Activated T-helper 1 cell treated with anti-CD3 and anti-CD28 coated beads, Interleukin-12 subunit alpha, Interleukin-12 subunit beta, Interleukin-2, Interleukin-4 antibody, amounts not matched to agents 30 ng/mL and 10 ng/mL and 1 ng/mL, durations not matched to agents 14 hours and 24 hours and 36 hours (primary cell): ENCODE measurements at regions not wholly inside any gene's neighbourhood (a gene's known extent, or its start where the extent isn't known, plus 50 kb on each side); places are given as distances from the start of the nearest gene placed in this dataset.
"Not testable (repeated sequence)": the region's sequence is repeated elsewhere in the genome, so short reads cannot be mapped to it uniquely, and the experiment has no call there.

Experiments
- DNase-seq: peaks from one replicate; pipeline ENCODE4 v3.0.0; 2021; ENCODE audit warnings: low spot score
- H3K27ac Mint-ChIP-seq: one replicate; pipeline ENCODE4 v1.8.0; 2021; ENCODE audit warnings: mild to moderate bottlenecking, mixed read lengths
- H3K27me3 Mint-ChIP-seq: one replicate; pipeline ENCODE4 v1.8.0; 2022; ENCODE audit warnings: mild to moderate bottlenecking, moderate library complexity, mixed read lengths; ENCODE audit not compliant: insufficient read depth
- H3K36me3 Mint-ChIP-seq: one replicate; pipeline ENCODE4 v1.8.0; 2021; ENCODE audit warnings: low read depth, mixed read lengths
- H3K4me1 Mint-ChIP-seq: one replicate; pipeline ENCODE4 v1.8.0; 2021; ENCODE audit warnings: low read depth, mixed read lengths
- H3K4me3 Mint-ChIP-seq: one replicate; pipeline ENCODE4 v1.8.0; 2021; ENCODE audit warnings: mild to moderate bottlenecking, moderate library complexity, mixed read lengths
- H3K9me3 Mint-ChIP-seq: one replicate; pipeline ENCODE4 v1.8.0; 2021; ENCODE audit warnings: mixed read lengths
- intact Hi-C: fragments of 100-400 bp; cut with micrococcal nuclease; formaldehyde crosslinking; loops from one replicate; pipeline ENCODE4 v1.15.1; 2024

GRCh38 chr2:167814881-167815718 lies 432.3 kb downstream of the STK39 start:
- DNase-seq: no peak
- H3K27me3 Mint-ChIP-seq: peaks cover 13% of the 10 kb centered on the region
- no peak overlapping the region for H3K4me3 Mint-ChIP-seq
- H3K4me1 Mint-ChIP-seq: no peaks in the 10 kb centered on the region
- H3K36me3 Mint-ChIP-seq: no peaks in the 10 kb centered on the region
- no peak overlapping the region for H3K27ac Mint-ChIP-seq
- H3K9me3 Mint-ChIP-seq: no peaks in the 10 kb centered on the region
- intact Hi-C loops: no loop called here

GRCh38 chr2:167814482-167814880 lies 432.9 kb downstream of the STK39 start:
- intact Hi-C loops, H3K4me3 Mint-ChIP-seq: not testable (repeated sequence)

GRCh38 chr2:167809799-167810198 lies 437.6 kb downstream of the STK39 start:
- intact Hi-C loops, DNase-seq, H3K27ac Mint-ChIP-seq, H3K9me3 Mint-ChIP-seq, H3K4me1 Mint-ChIP-seq, H3K4me3 Mint-ChIP-seq, H3K36me3 Mint-ChIP-seq, H3K27me3 Mint-ChIP-seq: not testable (repeated sequence)

More at GRCh38 chr2:167814482-167814880, 432.9 kb downstream of the STK39 start:
- not testable (repeated sequence) for H3K27ac Mint-ChIP-seq, H3K9me3 Mint-ChIP-seq, DNase-seq, H3K4me1 Mint-ChIP-seq, H3K36me3 Mint-ChIP-seq
- peaks cover 13% of the 10 kb centered on the region for H3K27me3 Mint-ChIP-seq

GRCh38 chr2:167803449-167803988 lies 443.9 kb downstream of the STK39 start:
- no peak overlapping the region for H3K4me3 Mint-ChIP-seq
- no peaks in the 10 kb centered on the region for H3K4me1 Mint-ChIP-seq
- H3K36me3 Mint-ChIP-seq: no peaks in the 10 kb centered on the region
- H3K27me3 Mint-ChIP-seq: peaks cover 3% of the 10 kb centered on the region
- peaks cover 5% of the 10 kb centered on the region for H3K9me3 Mint-ChIP-seq
- H3K27ac Mint-ChIP-seq: no peak overlapping the region
- intact Hi-C loops: no loop called here
- no peak for DNase-seq

GRCh38 chr2:167794554-167795255 lies 452.7 kb downstream of the STK39 start:
- Mint-ChIP-seq H3K27ac (no peak overlapping the region), H3K4me3 (no peak overlapping the region), H3K36me3 (no peaks in the 10 kb centered on the region), H3K4me1 (no peaks in the 10 kb centered on the region), H3K9me3 (no peaks in the 10 kb centered on the region), H3K27me3 (no peaks in the 10 kb centered on the region)
- DNase-seq: no peak
- intact Hi-C loops: no loop called here

GRCh38 chr2:167793725-167794124 lies 453.7 kb downstream of the STK39 start:
- Mint-ChIP-seq H3K4me1 (no peaks in the 10 kb centered on the region), H3K27ac (no peak overlapping the region), H3K36me3 (no peaks in the 10 kb centered on the region), H3K9me3 (no peaks in the 10 kb centered on the region), H3K4me3 (no peak overlapping the region), H3K27me3 (no peaks in the 10 kb centered on the region)
- intact Hi-C loops: no loop called here
- DNase-seq: no peak

GRCh38 chr2:167792126-167792525 lies 455.3 kb downstream of the STK39 start:
- H3K27ac Mint-ChIP-seq: no peak overlapping the region
- DNase-seq: no peak
- no peaks in the 10 kb centered on the region for H3K27me3 Mint-ChIP-seq
- H3K4me3 Mint-ChIP-seq: no peak overlapping the region
- no peaks in the 10 kb centered on the region for H3K4me1 Mint-ChIP-seq
- H3K9me3 Mint-ChIP-seq: no peaks in the 10 kb centered on the region
- intact Hi-C loops: no loop called here
- H3K36me3 Mint-ChIP-seq: no peaks in the 10 kb centered on the region

- no peak for DNase-seq
- Mint-ChIP-seq H3K36me3 (no peaks in the 10 kb centered on the region), H3K4me1 (no peaks in the 10 kb centered on the region), H3K9me3 (no peaks in the 10 kb centered on the region), H3K27ac (no peak overlapping the region), H3K4me3 (no peak overlapping the region), H3K27me3 (no peaks in the 10 kb centered on the region)
- intact Hi-C loops: no loop called here
Measured at GRCh38 chr2:167790781-167791450, 456.5 kb downstream of the STK39 start.

GRCh38 chr2:167790189-167790588 lies 457.2 kb downstream of the STK39 start:
- no peak overlapping the region for H3K27ac Mint-ChIP-seq
- no peak overlapping the region for H3K4me3 Mint-ChIP-seq
- intact Hi-C loops: no loop called here
- no peaks in the 10 kb centered on the region for H3K9me3 Mint-ChIP-seq
- DNase-seq: no peak
- H3K36me3 Mint-ChIP-seq: no peaks in the 10 kb centered on the region
- no peaks in the 10 kb centered on the region for H3K4me1 Mint-ChIP-seq
- no peaks in the 10 kb centered on the region for H3K27me3 Mint-ChIP-seq

- no peaks in the 10 kb centered on the region for H3K27me3 Mint-ChIP-seq
- DNase-seq: no peak
- H3K9me3 Mint-ChIP-seq: no peaks in the 10 kb centered on the region
- no peak overlapping the region for H3K4me3 Mint-ChIP-seq
- no peaks in the 10 kb centered on the region for H3K4me1 Mint-ChIP-seq
- intact Hi-C loops: no loop called here
- no peaks in the 10 kb centered on the region for H3K36me3 Mint-ChIP-seq
- no peak overlapping the region for H3K27ac Mint-ChIP-seq
Measured at GRCh38 chr2:167787562-167787961, 459.8 kb downstream of the STK39 start.

- DNase-seq: no peak
- Mint-ChIP-seq H3K9me3 (no peaks in the 10 kb centered on the region), H3K4me1 (no peaks in the 10 kb centered on the region), H3K27ac (no peak overlapping the region), H3K36me3 (no peaks in the 10 kb centered on the region), H3K4me3 (no peak overlapping the region), H3K27me3 (no peaks in the 10 kb centered on the region)
- intact Hi-C loops: no loop called here
Measured at GRCh38 chr2:167787021-167787420, 460.4 kb downstream of the STK39 start.

GRCh38 chr2:167785606-167786216 lies 461.7 kb downstream of the STK39 start:
- no peaks in the 10 kb centered on the region for H3K36me3 Mint-ChIP-seq
- H3K9me3 Mint-ChIP-seq: no peaks in the 10 kb centered on the region
- no peak overlapping the region for H3K27ac Mint-ChIP-seq
- no peak overlapping the region for H3K4me3 Mint-ChIP-seq
- H3K4me1 Mint-ChIP-seq: no peaks in the 10 kb centered on the region
- intact Hi-C loops: no loop called here
- DNase-seq: no peak
- no peaks in the 10 kb centered on the region for H3K27me3 Mint-ChIP-seq

GRCh38 chr2:167784084-167784425 lies 463.3 kb downstream of the STK39 start:
- Mint-ChIP-seq H3K4me1 (no peaks in the 10 kb centered on the region), H3K36me3 (no peaks in the 10 kb centered on the region), H3K27me3 (no peaks in the 10 kb centered on the region), H3K9me3 (no peaks in the 10 kb centered on the region), H3K27ac (no peak overlapping the region), H3K4me3 (no peak overlapping the region)
- intact Hi-C loops: no loop called here
- DNase-seq: no peak
